Endothelial cell (in vitro differentiated cells): ENCODE measurements at regions not wholly inside any gene's neighbourhood (a gene's known extent, or its start where the extent isn't known, plus 50 kb on each side); places are given as distances from the start of the nearest gene placed in this dataset.

ENCODE experiments used
- DNase-seq: peaks from one replicate; pipeline ENCODE4 v3.0.0; 2021; ENCODE audit warnings: low spot score
- H3K27ac Mint-ChIP-seq: one replicate; pipeline ENCODE4 v1.8.0; 2021; ENCODE audit warnings: mixed read lengths, inconsistent platforms; ENCODE audit not compliant: unreplicated experiment
- H3K27me3 Mint-ChIP-seq: one replicate; pipeline ENCODE4 v1.8.0; 2021; ENCODE audit warnings: mild to moderate bottlenecking, moderate library complexity, mixed read lengths, inconsistent platforms; ENCODE audit not compliant: unreplicated experiment
- H3K36me3 Mint-ChIP-seq: one replicate; pipeline ENCODE4 v1.8.0; 2021; ENCODE audit warnings: mild to moderate bottlenecking, low read depth, mixed read lengths, inconsistent platforms; ENCODE audit not compliant: unreplicated experiment
- H3K4me1 Mint-ChIP-seq: one replicate; pipeline ENCODE4 v1.8.0; 2021; ENCODE audit warnings: mild to moderate bottlenecking, mixed read lengths, inconsistent platforms; ENCODE audit not compliant: unreplicated experiment
- H3K4me3 Mint-ChIP-seq: one replicate; pipeline ENCODE4 v1.8.0; 2021; ENCODE audit warnings: mild to moderate bottlenecking, mixed read lengths, inconsistent platforms; ENCODE audit not compliant: unreplicated experiment
- H3K9me3 Mint-ChIP-seq: one replicate; pipeline ENCODE4 v1.8.0; 2021; ENCODE audit warnings: mixed read lengths, inconsistent platforms; ENCODE audit not compliant: unreplicated experiment
- TF ChIP-seq, protein P1 (sequence below): fragments of 200-600 bp; sonication (generic); IDR thresholded peaks from one replicate; pipeline ENCODE4 v1.5.0; 2021; ENCODE audit warnings: antibody characterized with exemption; ENCODE audit not compliant: unreplicated experiment

DNA sequence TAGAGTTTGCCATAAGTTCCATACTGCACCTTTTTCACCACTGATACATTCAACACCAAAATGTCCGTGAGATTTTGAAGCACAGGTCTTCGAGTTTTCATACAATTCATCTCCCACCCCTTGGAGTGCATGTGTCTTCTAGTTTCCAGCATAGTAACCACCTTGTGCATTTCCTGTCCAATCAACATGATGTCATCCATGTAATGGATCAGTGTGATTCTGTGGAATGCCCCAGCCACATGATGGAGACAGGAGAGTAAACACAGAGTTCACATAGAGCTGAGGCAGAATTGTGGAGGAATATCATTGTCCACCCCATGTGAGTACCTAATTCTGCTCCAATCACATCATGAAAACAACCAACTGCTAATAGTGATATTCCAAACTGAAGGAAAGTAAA, 441.5 kb upstream of the CDH6 start:
- TF ChIP-seq, protein P1, sequence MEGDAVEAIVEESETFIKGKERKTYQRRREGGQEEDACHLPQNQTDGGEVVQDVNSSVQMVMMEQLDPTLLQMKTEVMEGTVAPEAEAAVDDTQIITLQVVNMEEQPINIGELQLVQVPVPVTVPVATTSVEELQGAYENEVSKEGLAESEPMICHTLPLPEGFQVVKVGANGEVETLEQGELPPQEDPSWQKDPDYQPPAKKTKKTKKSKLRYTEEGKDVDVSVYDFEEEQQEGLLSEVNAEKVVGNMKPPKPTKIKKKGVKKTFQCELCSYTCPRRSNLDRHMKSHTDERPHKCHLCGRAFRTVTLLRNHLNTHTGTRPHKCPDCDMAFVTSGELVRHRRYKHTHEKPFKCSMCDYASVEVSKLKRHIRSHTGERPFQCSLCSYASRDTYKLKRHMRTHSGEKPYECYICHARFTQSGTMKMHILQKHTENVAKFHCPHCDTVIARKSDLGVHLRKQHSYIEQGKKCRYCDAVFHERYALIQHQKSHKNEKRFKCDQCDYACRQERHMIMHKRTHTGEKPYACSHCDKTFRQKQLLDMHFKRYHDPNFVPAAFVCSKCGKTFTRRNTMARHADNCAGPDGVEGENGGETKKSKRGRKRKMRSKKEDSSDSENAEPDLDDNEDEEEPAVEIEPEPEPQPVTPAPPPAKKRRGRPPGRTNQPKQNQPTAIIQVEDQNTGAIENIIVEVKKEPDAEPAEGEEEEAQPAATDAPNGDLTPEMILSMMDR: no peak
- H3K4me3 Mint-ChIP-seq: no peak overlapping the region
- no peak for DNase-seq
- H3K4me1 Mint-ChIP-seq: no peaks in the 10 kb centered on the region
- H3K36me3 Mint-ChIP-seq: no peaks in the 10 kb centered on the region
- no peak overlapping the region for H3K27ac Mint-ChIP-seq
- no peaks in the 10 kb centered on the region for H3K9me3 Mint-ChIP-seq
- H3K27me3 Mint-ChIP-seq: no peaks in the 10 kb centered on the region

DNA sequence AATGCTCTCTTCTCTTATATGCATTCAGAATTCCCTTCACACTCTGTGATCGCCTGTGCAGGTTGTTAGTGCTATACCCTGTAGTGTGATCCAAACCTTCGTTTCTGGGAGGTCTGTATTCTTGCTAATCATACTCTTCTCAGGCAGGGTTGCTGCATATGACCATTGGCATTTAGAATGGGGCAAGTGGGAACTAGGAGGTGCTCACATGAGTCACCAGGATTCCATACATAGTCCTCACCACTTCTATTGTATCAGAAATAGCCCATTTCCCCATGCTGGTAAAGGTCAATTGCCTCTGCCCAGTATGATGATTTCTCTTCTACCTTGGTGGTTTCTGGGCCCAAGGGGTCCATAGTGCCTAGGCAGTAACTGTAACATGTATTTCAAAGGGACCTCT, 443.5 kb upstream of the CDH6 start:
- Mint-ChIP-seq H3K27ac (no peak overlapping the region), H3K4me1 (no peaks in the 10 kb centered on the region), H3K27me3 (no peaks in the 10 kb centered on the region), H3K9me3 (no peaks in the 10 kb centered on the region), H3K4me3 (no peak overlapping the region), H3K36me3 (no peaks in the 10 kb centered on the region)
- TF ChIP-seq, protein P1: no peak
- DNase-seq: no peak

DNA sequence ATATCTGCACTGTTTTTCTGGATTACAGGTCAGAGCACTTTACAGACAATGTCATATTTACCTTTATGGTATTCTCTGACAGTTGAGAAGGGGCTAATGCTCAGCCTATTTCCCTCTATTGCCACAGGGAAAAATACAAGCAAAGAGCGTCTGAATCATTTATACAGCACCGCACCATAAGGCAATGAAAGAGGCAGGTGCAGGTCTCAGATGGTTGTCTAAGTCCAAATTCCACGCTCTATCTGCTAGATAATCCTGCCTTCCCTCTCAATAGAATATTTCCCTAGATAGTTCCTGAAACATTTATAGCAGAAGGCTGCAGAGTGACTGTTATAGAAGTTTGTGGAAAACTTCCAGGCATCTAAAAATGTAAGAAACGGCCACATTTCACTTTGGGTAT, 446.1 kb upstream of the CDH6 start:
- Mint-ChIP-seq H3K36me3 (no peaks in the 10 kb centered on the region), H3K9me3 (no peaks in the 10 kb centered on the region), H3K27me3 (no peaks in the 10 kb centered on the region)

DNA sequence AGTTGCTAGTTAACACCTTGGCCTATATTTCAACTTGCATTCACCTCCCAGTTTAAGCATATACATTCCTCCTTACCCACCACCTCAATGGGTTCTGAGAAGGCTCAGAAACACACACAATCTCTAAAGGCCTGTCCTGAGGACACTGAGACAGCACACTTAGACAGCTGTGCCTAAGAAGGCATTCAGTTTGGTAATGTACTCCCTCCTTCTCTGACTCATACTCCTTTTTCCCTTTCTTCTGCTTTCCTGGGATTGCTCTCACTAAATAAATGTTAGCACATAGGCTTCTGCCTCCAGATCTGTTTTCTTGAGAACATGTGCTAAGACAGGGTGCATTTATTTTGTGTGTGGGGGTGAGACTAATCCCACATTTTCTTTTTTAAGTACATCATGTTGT, 456.8 kb upstream of the CDH6 start:
- Mint-ChIP-seq H3K4me3 (no peak overlapping the region), H3K4me1 (no peaks in the 10 kb centered on the region), H3K27me3 (no peaks in the 10 kb centered on the region), H3K27ac (no peak overlapping the region), H3K36me3 (no peaks in the 10 kb centered on the region), H3K9me3 (no peaks in the 10 kb centered on the region)
- DNase-seq: no peak
- TF ChIP-seq, protein P1: no peak

More for the DNA sequence above, 446.1 kb upstream of the CDH6 start:
- no peak for DNase-seq
- Mint-ChIP-seq H3K27ac (no peak overlapping the region), H3K4me3 (no peak overlapping the region), H3K4me1 (no peaks in the 10 kb centered on the region)
- TF ChIP-seq, protein P1: no peak

DNA sequence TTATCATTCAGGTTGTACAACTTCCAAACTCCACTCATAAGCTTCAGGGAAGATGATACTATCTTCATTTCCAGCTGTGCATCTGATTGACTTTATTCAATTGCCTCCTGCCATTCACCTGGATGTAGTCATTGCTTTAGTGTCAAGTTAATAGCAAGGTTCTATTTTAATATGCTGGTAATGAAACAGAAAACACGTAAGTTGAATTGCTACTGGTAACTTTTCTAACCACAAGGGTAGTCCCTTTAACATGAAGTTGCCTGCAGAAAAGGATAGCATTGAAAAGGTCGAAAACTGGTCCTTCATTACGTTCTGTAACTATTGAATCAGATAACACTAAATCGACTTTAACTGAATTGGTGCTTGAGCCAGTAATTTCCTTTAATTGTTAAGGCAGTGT, 459.4 kb upstream of the CDH6 start:
- no peaks in the 10 kb centered on the region for H3K4me1 Mint-ChIP-seq
- H3K36me3 Mint-ChIP-seq: no peaks in the 10 kb centered on the region
- no peaks in the 10 kb centered on the region for H3K9me3 Mint-ChIP-seq
- H3K4me3 Mint-ChIP-seq: no peak overlapping the region
- TF ChIP-seq, protein P1: no peak
- DNase-seq: no peak
- no peaks in the 10 kb centered on the region for H3K27me3 Mint-ChIP-seq
- no peak overlapping the region for H3K27ac Mint-ChIP-seq
